ENCODE measurements at regions not wholly inside any gene's neighbourhood (a gene's known extent, or its start where the extent isn't known, plus 50 kb on each side); places are given as distances from the start of the nearest gene placed in this dataset.

DNA sequence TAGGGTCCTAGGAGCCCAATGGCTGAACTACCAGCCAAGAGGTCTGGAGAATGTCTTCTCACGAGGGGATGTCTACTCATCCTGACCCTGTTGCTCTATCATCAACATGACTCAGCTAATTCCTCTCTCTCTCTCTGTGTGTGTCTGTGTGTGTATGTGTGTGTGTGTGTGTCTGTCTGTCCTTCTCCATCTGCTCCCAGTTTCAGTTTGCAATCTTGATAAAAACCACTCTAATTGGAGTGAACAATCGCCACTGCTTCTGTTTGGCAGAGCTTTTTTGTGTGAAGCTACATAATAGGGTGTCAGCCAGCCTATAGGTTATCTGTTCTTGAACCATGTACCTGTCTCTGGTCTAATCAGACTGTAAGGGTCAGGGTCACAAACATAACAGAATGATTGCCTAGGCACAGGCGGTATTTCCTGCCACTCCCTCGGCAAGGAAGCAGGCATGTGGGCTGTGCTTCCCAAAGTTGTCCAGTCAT lies 219.8 kb downstream of the SH3BP4 start (continued):
- no peak for TF ChIP-seq NR3C1 (IDR thresholded peaks at IDR 0.05)
- no peak for TF ChIP-seq EHMT2 (IDR thresholded peaks at IDR 0.05; ENCODE audit: low read depth)
- TF ChIP-seq HDAC2 (IDR thresholded peaks at IDR 0.05) = no peak
- TF ChIP-seq NFE2L2 (conservative IDR thresholded peaks at IDR 0.05; ENCODE audit: low read length) = peak; percentile 98
- no peak for TF ChIP-seq MAZ (IDR thresholded peaks at IDR 0.05; ENCODE audit: borderline replicate concordance, low read depth, low read length)
- no peak for TF ChIP-seq FOSL2 (IDR thresholded peaks at IDR 0.05)
- peak; percentile 75 for TF ChIP-seq FOSL2 (CRISPR knock-in tag; IDR thresholded peaks at IDR 0.05)
- TF ChIP-seq, protein P1, sequence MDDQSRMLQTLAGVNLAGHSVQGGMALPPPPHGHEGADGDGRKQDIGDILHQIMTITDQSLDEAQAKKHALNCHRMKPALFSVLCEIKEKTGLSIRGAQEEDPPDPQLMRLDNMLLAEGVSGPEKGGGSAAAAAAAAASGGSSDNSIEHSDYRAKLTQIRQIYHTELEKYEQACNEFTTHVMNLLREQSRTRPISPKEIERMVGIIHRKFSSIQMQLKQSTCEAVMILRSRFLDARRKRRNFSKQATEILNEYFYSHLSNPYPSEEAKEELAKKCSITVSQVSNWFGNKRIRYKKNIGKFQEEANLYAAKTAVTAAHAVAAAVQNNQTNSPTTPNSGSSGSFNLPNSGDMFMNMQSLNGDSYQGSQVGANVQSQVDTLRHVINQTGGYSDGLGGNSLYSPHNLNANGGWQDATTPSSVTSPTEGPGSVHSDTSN (IDR thresholded peaks at IDR 0.05) = no peak
- TF ChIP-seq, protein P2, sequence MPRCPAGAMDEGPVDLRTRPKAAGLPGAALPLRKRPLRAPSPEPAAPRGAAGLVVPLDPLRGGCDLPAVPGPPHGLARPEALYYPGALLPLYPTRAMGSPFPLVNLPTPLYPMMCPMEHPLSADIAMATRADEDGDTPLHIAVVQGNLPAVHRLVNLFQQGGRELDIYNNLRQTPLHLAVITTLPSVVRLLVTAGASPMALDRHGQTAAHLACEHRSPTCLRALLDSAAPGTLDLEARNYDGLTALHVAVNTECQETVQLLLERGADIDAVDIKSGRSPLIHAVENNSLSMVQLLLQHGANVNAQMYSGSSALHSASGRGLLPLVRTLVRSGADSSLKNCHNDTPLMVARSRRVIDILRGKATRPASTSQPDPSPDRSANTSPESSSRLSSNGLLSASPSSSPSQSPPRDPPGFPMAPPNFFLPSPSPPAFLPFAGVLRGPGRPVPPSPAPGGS (IDR thresholded peaks at IDR 0.05) = no peak

DNA sequence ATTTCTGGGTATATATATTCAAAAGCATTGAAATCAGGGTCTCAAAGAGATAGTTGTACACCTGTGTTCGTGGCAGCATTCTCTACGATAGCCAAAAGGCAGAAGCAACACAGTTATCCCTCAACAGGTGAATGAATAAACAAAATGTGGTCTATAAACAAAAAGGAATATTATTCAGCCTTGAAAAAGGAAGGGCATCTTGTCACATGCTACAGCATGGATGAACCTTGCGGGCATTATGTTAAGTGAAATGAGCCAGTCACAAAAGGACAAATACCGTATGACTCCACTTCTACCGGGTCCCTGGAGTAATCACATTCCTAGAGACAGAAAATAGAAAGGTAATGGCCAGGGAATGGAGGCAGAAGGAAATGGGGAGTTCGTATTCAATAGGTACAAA lies 228.8 kb downstream of the SH3BP4 start:
- FAIRE-seq (no peak), DNase-seq (ENCODE audit: low read depth in 1 of 2, low spot score in 1 of 2) (no peak), ATAC-seq (no peak)
- no peak overlapping the region for H3K4me3 ChIP-seq
- no peak overlapping the region for H3K27ac ChIP-seq
- peaks cover 9% of the 10 kb centered on the region for H3K9me3 ChIP-seq
- no peak overlapping the region for H3K4me2 ChIP-seq
- no peak for TF ChIP-seq RARB (CRISPR knock-in tag; IDR thresholded peaks at IDR 0.05)
- TF ChIP-seq HOXB5 (CRISPR knock-in tag; IDR thresholded peaks at IDR 0.05) = no peak
- no peak for TF ChIP-seq ZC3H11A (IDR thresholded peaks at IDR 0.05)
- no peak for TF ChIP-seq REST (IDR thresholded peaks at IDR 0.05)
- no peak for TF ChIP-seq HOXB13 (CRISPR knock-in tag; IDR thresholded peaks at IDR 0.05; ENCODE audit: low read depth)
- no peak for TF ChIP-seq FOXS1 (CRISPR knock-in tag; IDR thresholded peaks at IDR 0.05)
- no peak for TF ChIP-seq HEYL (CRISPR knock-in tag; IDR thresholded peaks at IDR 0.05)
- TF ChIP-seq BHLHE40 (IDR thresholded peaks at IDR 0.05; ENCODE audit: low read depth, low read length) = no peak
- TF ChIP-seq, protein P3, sequence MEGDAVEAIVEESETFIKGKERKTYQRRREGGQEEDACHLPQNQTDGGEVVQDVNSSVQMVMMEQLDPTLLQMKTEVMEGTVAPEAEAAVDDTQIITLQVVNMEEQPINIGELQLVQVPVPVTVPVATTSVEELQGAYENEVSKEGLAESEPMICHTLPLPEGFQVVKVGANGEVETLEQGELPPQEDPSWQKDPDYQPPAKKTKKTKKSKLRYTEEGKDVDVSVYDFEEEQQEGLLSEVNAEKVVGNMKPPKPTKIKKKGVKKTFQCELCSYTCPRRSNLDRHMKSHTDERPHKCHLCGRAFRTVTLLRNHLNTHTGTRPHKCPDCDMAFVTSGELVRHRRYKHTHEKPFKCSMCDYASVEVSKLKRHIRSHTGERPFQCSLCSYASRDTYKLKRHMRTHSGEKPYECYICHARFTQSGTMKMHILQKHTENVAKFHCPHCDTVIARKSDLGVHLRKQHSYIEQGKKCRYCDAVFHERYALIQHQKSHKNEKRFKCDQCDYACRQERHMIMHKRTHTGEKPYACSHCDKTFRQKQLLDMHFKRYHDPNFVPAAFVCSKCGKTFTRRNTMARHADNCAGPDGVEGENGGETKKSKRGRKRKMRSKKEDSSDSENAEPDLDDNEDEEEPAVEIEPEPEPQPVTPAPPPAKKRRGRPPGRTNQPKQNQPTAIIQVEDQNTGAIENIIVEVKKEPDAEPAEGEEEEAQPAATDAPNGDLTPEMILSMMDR (IDR thresholded peaks at IDR 0.05) = no peak
- TF ChIP-seq POLR2A (IDR thresholded peaks at IDR 0.05; ENCODE audit: low read length) = no peak
- TF ChIP-seq SMC3 (IDR thresholded peaks at IDR 0.05) = no peak
- no peak for TF ChIP-seq POLR2AphosphoS2 (conservative IDR thresholded peaks at IDR 0.05; ENCODE audit: low read length)
- TF ChIP-seq FOSB (CRISPR knock-in tag; IDR thresholded peaks at IDR 0.05) = no peak
- no peak for TF ChIP-seq KDM1A (IDR thresholded peaks at IDR 0.05; ENCODE audit: low read depth)
- no peak for TF ChIP-seq RNF2 (IDR thresholded peaks at IDR 0.05; ENCODE audit: borderline replicate concordance, low read depth)
- no peak for TF ChIP-seq RCOR1 (IDR thresholded peaks at IDR 0.05; ENCODE audit: low read depth, low read length)
- TF ChIP-seq NR3C1 (IDR thresholded peaks at IDR 0.05) = no peak
- CTCF ChIA-PET = no interaction called here
- POLR2A ChIA-PET = no interaction called here
- H3K4me1 ChIP-seq = peaks cover 12% of the 10 kb centered on the region
- 48% methylated on average over 6 of the region's 6 CpGs for WGBS (ENCODE audit: missing lambda C conversion rate)
